ENCODE measurements at regions not wholly inside any gene's neighbourhood (a gene's known extent, or its start where the extent isn't known, plus 50 kb on each side); places are given as distances from the start of the nearest gene placed in this dataset.

DNA sequence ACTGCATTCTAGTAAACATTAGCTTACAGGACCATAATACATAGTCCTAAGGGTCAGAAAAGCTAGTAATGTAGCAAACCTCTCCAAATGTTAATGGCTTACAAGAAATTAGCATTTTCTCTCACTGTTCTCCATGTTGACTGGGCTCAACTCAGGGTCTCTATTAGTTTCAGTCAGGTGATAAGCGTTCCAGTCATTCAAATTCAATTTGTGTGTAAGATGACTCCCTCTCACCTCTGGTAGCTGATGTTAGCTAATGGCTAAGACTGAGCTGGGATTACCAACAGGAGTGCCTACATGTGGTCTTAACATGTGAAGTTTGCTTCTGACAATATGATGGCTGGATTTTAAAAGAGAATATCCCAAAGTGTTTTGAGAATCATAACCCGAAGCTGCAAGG lies 630.5 kb upstream of the USP15 start:
- Histone ChIP-seq H3K4me1 (ENCODE audit: insufficient read depth) (no peaks in the 10 kb centered on the region), H3K9me2 (replicated peaks; ENCODE audit: insufficient read depth) (no peaks in the 10 kb centered on the region), H3K79me2 (no peaks in the 10 kb centered on the region), H3K27ac (no peak overlapping the region), H4K20me1 (ENCODE audit: insufficient read depth, poor library complexity, severe bottlenecking) (no peaks in the 10 kb centered on the region), H3K4me3 (no peak overlapping the region), H3K4me2 (no peak overlapping the region), H3K36me3 (replicated peaks; ENCODE audit: insufficient read depth, low read depth) (no peaks in the 10 kb centered on the region), H3K27me3 (no peaks in the 10 kb centered on the region), H3K9me3 (ENCODE audit: low read depth) (no peaks in the 10 kb centered on the region), H2AFZ (no peak overlapping the region)
- WGBS (ENCODE audit: low lambda C conversion rate, missing lambda C conversion rate) = 73% methylated on average over 2 of the region's 2 CpGs
- no peak for DNase-seq (ENCODE audit: low spot score)
- TF ChIP-seq EZH2phosphoT487 (IDR thresholded peaks at IDR 0.05; ENCODE audit: low read depth, severe bottlenecking, unreplicated experiment) (no peak), EZH2 (IDR thresholded peaks at IDR 0.05; ENCODE audit: borderline replicate concordance) (no peak)
- TF ChIP-seq, protein P1, sequence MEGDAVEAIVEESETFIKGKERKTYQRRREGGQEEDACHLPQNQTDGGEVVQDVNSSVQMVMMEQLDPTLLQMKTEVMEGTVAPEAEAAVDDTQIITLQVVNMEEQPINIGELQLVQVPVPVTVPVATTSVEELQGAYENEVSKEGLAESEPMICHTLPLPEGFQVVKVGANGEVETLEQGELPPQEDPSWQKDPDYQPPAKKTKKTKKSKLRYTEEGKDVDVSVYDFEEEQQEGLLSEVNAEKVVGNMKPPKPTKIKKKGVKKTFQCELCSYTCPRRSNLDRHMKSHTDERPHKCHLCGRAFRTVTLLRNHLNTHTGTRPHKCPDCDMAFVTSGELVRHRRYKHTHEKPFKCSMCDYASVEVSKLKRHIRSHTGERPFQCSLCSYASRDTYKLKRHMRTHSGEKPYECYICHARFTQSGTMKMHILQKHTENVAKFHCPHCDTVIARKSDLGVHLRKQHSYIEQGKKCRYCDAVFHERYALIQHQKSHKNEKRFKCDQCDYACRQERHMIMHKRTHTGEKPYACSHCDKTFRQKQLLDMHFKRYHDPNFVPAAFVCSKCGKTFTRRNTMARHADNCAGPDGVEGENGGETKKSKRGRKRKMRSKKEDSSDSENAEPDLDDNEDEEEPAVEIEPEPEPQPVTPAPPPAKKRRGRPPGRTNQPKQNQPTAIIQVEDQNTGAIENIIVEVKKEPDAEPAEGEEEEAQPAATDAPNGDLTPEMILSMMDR (IDR thresholded peaks at IDR 0.05; ENCODE audit: poor library complexity) = no peak

DNA sequence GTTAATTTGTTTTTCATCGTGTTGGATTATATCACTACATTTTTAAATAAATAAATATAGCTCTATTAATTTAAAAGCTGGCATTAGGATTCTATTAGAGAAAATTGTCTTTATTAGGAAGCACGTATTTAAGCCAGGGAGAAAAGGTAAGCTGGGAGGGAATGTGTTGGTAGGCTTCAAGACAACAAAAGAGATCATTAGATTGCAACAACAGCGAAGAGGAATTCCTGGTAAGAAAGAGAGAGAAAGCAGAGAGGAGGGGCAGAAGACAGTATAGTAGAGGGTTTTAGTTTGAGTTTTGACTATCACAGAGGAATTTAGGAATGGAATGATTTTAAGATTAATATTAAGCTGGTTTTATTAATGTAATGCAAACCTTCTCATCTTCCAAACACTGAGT lies 613.6 kb upstream of the USP15 start:
- WGBS (ENCODE audit: low lambda C conversion rate, missing lambda C conversion rate) = 80% methylated on average over 3 of the region's 3 CpGs
- H3K36me3 ChIP-seq (replicated peaks; ENCODE audit: insufficient read depth, low read depth) = no peaks in the 10 kb centered on the region
- H3K27me3 ChIP-seq = no peaks in the 10 kb centered on the region
- no peak overlapping the region for H3K4me2 ChIP-seq
- H3K4me1 ChIP-seq (ENCODE audit: insufficient read depth) = no peaks in the 10 kb centered on the region
- no peak overlapping the region for H3K27ac ChIP-seq
- no peaks in the 10 kb centered on the region for H4K20me1 ChIP-seq (ENCODE audit: insufficient read depth, poor library complexity, severe bottlenecking)
- no peak for DNase-seq (ENCODE audit: low spot score)
- TF ChIP-seq EZH2 (IDR thresholded peaks at IDR 0.05; ENCODE audit: borderline replicate concordance) (no peak), EZH2phosphoT487 (IDR thresholded peaks at IDR 0.05; ENCODE audit: low read depth, severe bottlenecking, unreplicated experiment) (no peak)
- TF ChIP-seq, protein P1 (IDR thresholded peaks at IDR 0.05; ENCODE audit: poor library complexity) = no peak
- H3K4me3 ChIP-seq = no peak overlapping the region
- no peak overlapping the region for H2AFZ ChIP-seq
- H3K9me3 ChIP-seq (ENCODE audit: low read depth) = no peaks in the 10 kb centered on the region
- no peaks in the 10 kb centered on the region for H3K79me2 ChIP-seq
- H3K9me2 ChIP-seq (replicated peaks; ENCODE audit: insufficient read depth) = no peaks in the 10 kb centered on the region

DNA sequence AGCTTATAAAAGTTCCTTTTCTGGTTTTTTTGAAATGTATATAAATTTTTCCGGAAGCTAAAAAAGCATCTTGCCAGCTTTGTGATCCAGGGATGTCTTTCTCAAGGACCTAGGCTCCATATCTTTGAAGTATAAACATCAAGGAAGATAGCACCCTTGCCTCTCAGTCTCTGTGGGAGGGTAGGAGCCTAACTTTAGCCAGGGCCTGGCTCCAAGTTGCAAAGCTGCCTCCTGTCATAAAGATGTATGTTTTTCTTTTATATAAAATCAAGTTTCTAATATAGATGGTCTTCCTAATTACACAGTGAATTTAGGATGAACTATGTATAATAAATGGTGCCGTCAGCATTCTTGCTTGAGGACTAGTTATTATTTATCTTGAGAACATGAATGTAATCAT lies 612.6 kb upstream of the USP15 start:
- no peaks in the 10 kb centered on the region for H3K9me3 ChIP-seq (ENCODE audit: low read depth)
- no peak overlapping the region for H3K4me3 ChIP-seq
- H2AFZ ChIP-seq = no peak overlapping the region
- no peaks in the 10 kb centered on the region for H3K9me2 ChIP-seq (replicated peaks; ENCODE audit: insufficient read depth)
- H3K4me2 ChIP-seq = no peak overlapping the region
- H3K36me3 ChIP-seq (replicated peaks; ENCODE audit: insufficient read depth, low read depth) = no peaks in the 10 kb centered on the region
- H3K27me3 ChIP-seq = no peaks in the 10 kb centered on the region
- no peaks in the 10 kb centered on the region for H4K20me1 ChIP-seq (ENCODE audit: insufficient read depth, poor library complexity, severe bottlenecking)
- WGBS (ENCODE audit: low lambda C conversion rate, missing lambda C conversion rate) = 90% methylated on average over 2 of the region's 2 CpGs
- no peak for DNase-seq (ENCODE audit: low spot score)
- no peaks in the 10 kb centered on the region for H3K79me2 ChIP-seq
- TF ChIP-seq EZH2phosphoT487 (IDR thresholded peaks at IDR 0.05; ENCODE audit: low read depth, severe bottlenecking, unreplicated experiment) = no peak
- TF ChIP-seq EZH2 (IDR thresholded peaks at IDR 0.05; ENCODE audit: borderline replicate concordance) = no peak
- TF ChIP-seq, protein P1 (IDR thresholded peaks at IDR 0.05; ENCODE audit: poor library complexity) = no peak
- no peak overlapping the region for H3K27ac ChIP-seq
- H3K4me1 ChIP-seq (ENCODE audit: insufficient read depth) = no peaks in the 10 kb centered on the region

DNA sequence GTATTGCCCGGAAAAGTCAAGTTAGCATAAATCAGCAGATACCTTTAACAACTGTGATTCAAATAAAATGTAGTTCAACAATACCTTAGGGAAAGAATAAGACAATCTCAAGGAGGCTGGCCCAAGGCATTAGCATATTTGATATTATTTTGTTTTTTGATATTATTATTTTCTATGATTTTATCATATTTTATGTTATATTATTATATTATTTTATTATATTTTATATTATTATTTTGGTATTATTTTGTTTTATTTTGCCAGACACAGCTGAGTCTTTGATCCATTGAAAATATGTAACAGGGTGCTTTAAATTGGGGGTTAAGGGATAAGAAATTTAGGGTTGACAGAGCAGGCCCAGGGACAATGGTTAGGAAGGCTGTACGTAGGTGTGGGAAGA lies 607.9 kb upstream of the USP15 start:
- Histone ChIP-seq H3K27ac (no peak overlapping the region), H3K4me2 (no peak overlapping the region), H3K9me3 (ENCODE audit: low read depth) (no peaks in the 10 kb centered on the region), H3K36me3 (replicated peaks; ENCODE audit: insufficient read depth, low read depth) (no peaks in the 10 kb centered on the region), H3K4me3 (no peak overlapping the region), H3K4me1 (ENCODE audit: insufficient read depth) (no peaks in the 10 kb centered on the region), H2AFZ (no peak overlapping the region), H4K20me1 (ENCODE audit: insufficient read depth, poor library complexity, severe bottlenecking) (no peaks in the 10 kb centered on the region), H3K9me2 (replicated peaks; ENCODE audit: insufficient read depth) (no peaks in the 10 kb centered on the region), H3K27me3 (no peaks in the 10 kb centered on the region), H3K79me2 (no peaks in the 10 kb centered on the region)
- 90% methylated on average over 2 of the region's 2 CpGs for WGBS (ENCODE audit: low lambda C conversion rate, missing lambda C conversion rate)
- TF ChIP-seq, protein P1 (IDR thresholded peaks at IDR 0.05; ENCODE audit: poor library complexity) = no peak
- TF ChIP-seq EZH2phosphoT487 (IDR thresholded peaks at IDR 0.05; ENCODE audit: low read depth, severe bottlenecking, unreplicated experiment) (no peak), EZH2 (IDR thresholded peaks at IDR 0.05; ENCODE audit: borderline replicate concordance) (no peak)
- DNase-seq (ENCODE audit: low spot score) = no peak

All from hepatocyte (in vitro differentiated cells).